WERI-Rb-1 (cell line): ENCODE measurements at regions not wholly inside any gene's neighbourhood (a gene's known extent, or its start where the extent isn't known, plus 50 kb on each side); places are given as distances from the start of the nearest gene placed in this dataset.
A peak's percentile ranks its signal among the peaks of the same experiment; 100 is the strongest.

Experiments
- DNase-seq: peaks from one replicate; pipeline ENCODE4 v3.0.0-alpha.2; 2020
- H3K27ac ChIP-seq: fragments of 250-450 bp; sonication (Bioruptor Pico); 2 replicates; pipeline ENCODE4 v1.5.1; 2020; ENCODE audit warnings: mild to moderate bottlenecking, moderate library complexity
- H3K27me3 ChIP-seq: fragments of 250-450 bp; sonication (Bioruptor Pico); 2 replicates; pipeline ENCODE4 v1.5.1; 2021; ENCODE audit warnings: mild to moderate bottlenecking, low read depth, moderate library complexity; ENCODE audit not compliant: insufficient read depth, severe bottlenecking
- H3K36me3 ChIP-seq: fragments of 250-450 bp; sonication (Bioruptor Pico); 2 replicates; pipeline ENCODE4 v1.5.1; 2020; ENCODE audit warnings: mild to moderate bottlenecking, moderate library complexity
- H3K4me3 ChIP-seq: 2 replicates; pipeline ENCODE4 v1.5.1; 2011; ENCODE audit warnings: low read depth, mild to moderate bottlenecking, control low read depth, low read length
- H3K9me3 ChIP-seq: fragments of 250-450 bp; sonication (Bioruptor Pico); 2 replicates; pipeline ENCODE4 v1.5.1; 2021; ENCODE audit warnings: mild to moderate bottlenecking, moderate library complexity; ENCODE audit not compliant: severe bottlenecking
- CTCF ChIP-seq: IDR thresholded peaks from 2 replicates; pipeline ENCODE4 v1.5.1; 2011; ENCODE audit warnings: low read depth, mild to moderate bottlenecking, control low read depth, inconsistent platforms, low read length

GRCh38 chr6:90900034-90900433 lies 313.2 kb upstream of the MAP3K7 start:
- peaks cover 4% of the 10 kb centered on the region for H3K27me3 ChIP-seq
- H3K27ac ChIP-seq, result no peak overlapping the region
- no peaks in the 10 kb centered on the region for H3K36me3 ChIP-seq
- TF ChIP-seq CTCF, result no peak
- no peak for DNase-seq
- no peaks in the 10 kb centered on the region for H3K9me3 ChIP-seq
- no peak overlapping the region for H3K4me3 ChIP-seq

- Histone ChIP-seq H3K36me3 (no peaks in the 10 kb centered on the region), H3K27me3 (no peaks in the 10 kb centered on the region), H3K9me3 (no peaks in the 10 kb centered on the region), H3K27ac (no peak overlapping the region), H3K4me3 (no peak overlapping the region)
- TF ChIP-seq CTCF, result no peak
- peak; percentile 68 for DNase-seq
Observed at GRCh38 chr6:90898763-90899162, 311.9 kb upstream of the MAP3K7 start.

- H3K27ac ChIP-seq, result no peak overlapping the region
- H3K36me3 ChIP-seq, result no peaks in the 10 kb centered on the region
- no peak overlapping the region for H3K4me3 ChIP-seq
- no peak for DNase-seq
- H3K27me3 ChIP-seq, result no peaks in the 10 kb centered on the region
- no peaks in the 10 kb centered on the region for H3K9me3 ChIP-seq
- no peak for TF ChIP-seq CTCF
Observed at GRCh38 chr6:90896075-90896547, 309.2 kb upstream of the MAP3K7 start.

GRCh38 chr6:90895299-90896074 lies 308.6 kb upstream of the MAP3K7 start:
- DNase-seq, result no peak

GRCh38 chr6:90894285-90895130 lies 307.6 kb upstream of the MAP3K7 start:
- no peaks in the 10 kb centered on the region for H3K9me3 ChIP-seq

More at GRCh38 chr6:90895299-90896074, 308.6 kb upstream of the MAP3K7 start:
- Histone ChIP-seq H3K9me3 (no peaks in the 10 kb centered on the region), H3K4me3 (no peak overlapping the region), H3K36me3 (no peaks in the 10 kb centered on the region), H3K27ac (no peak overlapping the region), H3K27me3 (no peaks in the 10 kb centered on the region)
- no peak for TF ChIP-seq CTCF

More at GRCh38 chr6:90894285-90895130, 307.6 kb upstream of the MAP3K7 start:
- peak; percentile 77 for DNase-seq
- no peaks in the 10 kb centered on the region for H3K27me3 ChIP-seq
- H3K36me3 ChIP-seq, result no peaks in the 10 kb centered on the region
- no peak overlapping the region for H3K27ac ChIP-seq
- no peak for TF ChIP-seq CTCF
- no peak overlapping the region for H3K4me3 ChIP-seq
